SHP77 (cell line): ENCODE measurements at regions not wholly inside any gene's neighbourhood (a gene's known extent, or its start where the extent isn't known, plus 50 kb on each side); places are given as distances from the start of the nearest gene placed in this dataset.
"Not testable (repeated sequence)": the region's sequence is repeated elsewhere in the genome, so short reads cannot be mapped to it uniquely, and the experiment has no call there.

ENCODE experiments used
- DNase-seq, 2 experiments: peaks; one replicate each; lab custom pipeline; 2025; lab: John Stamatoyannopoulos, UW

DNA sequence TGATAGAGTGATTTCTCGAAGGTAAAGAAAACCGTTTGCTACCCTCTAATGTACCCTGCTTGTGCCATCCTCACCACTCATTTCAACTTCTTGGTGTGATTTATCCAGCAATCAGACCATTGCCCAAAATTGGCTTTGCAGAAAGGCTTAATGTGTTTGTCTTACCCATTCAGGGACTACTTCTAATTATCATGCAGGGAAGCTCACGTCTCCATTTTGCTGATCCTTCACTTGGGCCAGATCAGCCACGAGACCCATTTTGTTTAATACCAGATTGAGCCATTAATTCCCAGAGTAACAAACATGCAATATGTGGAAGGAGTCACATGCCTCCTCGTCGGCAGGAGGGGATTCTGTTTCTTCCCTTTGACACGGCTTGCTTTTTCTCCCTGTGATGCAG is 51.1 kb upstream of the CRY1 start:
- no peak for DNase-seq

DNA sequence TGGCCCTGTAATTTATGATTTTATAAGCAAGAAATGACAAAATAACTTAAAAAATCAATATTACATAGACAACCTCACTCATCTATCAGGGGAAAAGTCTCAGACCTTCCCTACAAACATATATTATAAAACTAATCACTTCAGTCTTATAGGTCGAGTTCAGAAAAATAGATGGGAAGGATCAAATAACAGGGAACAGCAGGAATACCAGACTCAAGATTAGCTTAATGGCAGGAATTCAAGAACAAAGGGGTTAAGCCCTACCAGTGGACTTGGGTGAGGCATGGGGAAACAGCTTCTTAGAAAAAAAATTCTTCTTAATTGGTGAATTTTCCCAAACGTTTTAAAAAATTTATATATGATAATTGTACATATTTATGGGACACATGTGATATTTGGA is 51.6 kb upstream of the CRY1 start:
- DNase-seq = no peak

DNA sequence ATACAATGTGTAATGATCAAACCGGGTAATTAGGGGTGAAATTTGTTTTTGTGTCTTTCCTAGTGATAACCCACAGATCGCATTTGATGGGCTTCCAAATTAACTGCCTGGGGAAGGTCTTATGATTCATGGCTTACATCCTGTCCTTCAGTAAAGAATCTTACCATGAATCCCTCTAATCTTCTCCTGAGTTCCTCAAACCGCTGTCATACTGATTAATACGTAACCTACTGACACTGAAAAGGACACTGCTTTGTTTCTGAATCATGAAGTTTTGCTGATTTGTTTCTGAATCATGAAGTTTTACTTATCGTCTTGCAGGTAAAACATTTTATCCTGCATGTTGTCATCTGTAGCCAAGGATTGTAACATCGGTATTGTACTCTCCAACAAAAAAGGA is 52.0 kb upstream of the CRY1 start:
- no peak for DNase-seq

DNA sequence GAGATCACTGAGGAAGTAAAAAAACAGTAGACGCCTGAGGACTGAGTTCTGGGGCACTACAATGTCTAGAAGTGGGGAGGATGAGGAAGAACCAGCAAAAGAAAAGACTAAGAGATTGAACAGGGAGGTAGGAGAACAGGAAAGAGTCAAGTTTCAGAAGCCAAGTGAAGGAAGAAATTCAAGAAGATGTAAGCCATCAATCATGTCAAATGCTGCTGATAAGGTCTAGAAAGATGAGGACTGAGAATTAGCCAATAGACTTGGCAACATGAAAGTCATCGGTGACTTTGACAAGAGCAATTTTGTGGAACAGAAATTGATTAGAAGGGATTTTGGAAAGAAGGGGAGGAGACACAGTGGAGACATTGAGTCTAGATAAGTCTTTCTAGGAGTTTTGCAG is 54.8 kb upstream of the CRY1 start:
- DNase-seq = no peak

DNA sequence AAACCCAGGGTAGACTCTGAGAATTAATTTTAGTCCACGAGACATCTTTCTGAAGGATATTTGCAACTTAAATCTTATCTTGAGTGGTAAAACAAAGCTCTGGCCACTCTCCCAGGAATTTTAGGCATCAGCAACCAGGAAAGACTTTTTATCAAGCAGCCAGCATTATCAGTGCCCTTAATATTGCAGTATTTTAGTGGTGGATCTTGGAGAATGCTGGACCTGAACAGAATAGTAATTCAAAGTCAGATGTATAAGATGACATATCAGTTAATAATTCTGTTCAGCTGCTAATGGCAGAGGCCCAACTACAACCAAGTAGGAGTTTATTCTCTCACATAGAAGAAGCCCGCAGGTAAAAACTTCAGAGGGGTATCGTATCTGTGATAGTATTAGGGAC is 59.0 kb upstream of the CRY1 start:
- no peak for DNase-seq

DNA sequence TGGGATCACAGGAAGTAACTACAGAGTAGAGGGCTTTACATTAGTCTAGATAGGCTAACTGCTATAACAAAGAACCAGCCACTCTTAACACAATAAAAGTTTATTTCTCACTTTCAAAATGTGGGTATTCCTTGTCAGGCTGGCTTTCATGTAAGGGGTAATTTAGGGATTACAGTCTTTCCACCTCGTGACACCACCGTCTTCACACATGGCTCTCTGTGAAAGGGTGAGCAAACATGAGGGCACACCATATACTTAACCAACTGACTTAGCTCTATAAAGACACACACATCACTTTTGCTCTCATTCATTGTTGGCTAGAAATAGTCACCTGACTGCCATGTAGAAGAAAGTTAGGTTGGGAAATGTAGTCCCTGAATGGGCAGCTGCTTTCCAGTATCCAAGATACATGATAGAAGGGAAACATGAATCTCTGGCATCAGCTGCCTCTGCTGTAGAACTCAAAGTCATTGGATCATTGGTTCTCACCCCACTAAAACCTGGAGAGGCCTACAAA is 66.1 kb upstream of the CRY1 start:
- no peak for DNase-seq

DNA sequence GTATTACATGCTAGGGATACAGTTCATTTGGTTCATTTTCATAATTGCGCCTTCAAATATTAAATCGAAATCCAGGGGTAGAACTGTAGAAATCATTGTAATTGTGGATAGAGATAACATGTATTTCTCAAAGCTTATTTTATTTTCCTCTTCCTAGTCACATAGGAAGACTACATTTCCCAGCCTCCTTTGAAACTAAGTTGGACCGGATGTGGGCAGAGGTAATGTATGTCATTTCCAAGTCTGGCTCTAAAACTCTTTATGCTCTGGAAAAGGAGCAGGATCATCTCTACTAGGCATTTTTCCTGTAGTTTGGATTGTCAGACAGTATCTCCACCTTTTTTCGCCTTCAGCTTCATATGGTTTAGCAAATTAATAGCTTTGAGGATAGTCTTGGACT is 70.1 kb upstream of the CRY1 start:
- no peak for DNase-seq

DNA sequence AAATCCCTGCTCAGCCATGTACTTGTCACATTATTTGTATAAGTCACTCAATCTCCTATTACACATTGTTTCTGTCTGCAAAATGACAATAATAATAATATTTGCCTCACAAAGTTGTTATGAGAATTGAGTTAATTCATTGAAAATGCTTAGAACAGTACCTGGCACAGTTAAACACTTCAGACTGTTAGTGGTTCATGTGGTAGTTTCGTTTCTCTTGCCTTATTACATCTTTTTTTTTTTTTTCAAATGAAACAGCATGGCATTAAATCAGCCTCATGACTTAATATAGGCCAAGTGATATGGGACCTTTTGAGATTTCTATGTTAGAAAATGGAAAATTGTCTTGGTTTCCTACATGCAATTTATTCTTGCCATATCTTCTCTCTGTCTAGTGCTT is 71.0 kb upstream of the CRY1 start:
- DNase-seq = no peak

DNA sequence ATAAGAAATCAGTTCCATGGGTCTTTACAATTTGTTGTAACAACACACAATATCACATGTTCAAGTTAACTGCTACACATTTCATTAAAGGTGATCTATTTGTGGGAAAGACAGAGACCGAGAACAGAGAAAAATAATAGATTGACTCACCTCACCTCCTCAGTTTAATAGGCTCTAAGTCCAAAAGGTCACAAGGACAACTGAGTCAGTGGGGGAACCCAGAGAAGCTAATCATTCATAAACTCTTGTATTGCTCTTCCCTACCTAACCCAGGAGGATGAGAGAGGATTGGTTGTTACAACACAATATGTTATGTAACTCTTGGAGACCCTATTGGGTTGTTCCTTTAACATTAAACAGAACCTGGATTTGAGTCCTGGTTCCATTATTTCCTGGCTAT is 72.2 kb upstream of the CRY1 start:
- no peak for DNase-seq

DNA sequence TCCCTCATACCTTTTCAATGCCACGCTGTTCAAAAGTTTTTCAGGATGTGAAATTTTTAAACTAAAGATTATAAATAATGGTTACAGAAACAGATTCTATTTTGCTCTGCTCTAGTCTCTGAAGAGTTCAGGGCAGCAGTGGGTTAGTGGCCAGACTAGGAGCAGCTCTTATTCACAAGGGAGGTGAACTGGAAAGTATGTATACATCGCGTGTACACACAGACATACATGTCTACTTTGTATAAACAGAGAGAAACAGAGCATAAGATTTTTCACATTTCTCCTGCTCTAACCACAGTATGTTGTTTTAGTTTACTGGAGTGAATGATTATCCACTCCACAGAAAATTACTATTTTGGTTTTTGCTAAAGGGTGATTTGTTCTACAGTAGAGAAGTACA is 74.4 kb upstream of the CRY1 start:
- DNase-seq = no peak

DNA sequence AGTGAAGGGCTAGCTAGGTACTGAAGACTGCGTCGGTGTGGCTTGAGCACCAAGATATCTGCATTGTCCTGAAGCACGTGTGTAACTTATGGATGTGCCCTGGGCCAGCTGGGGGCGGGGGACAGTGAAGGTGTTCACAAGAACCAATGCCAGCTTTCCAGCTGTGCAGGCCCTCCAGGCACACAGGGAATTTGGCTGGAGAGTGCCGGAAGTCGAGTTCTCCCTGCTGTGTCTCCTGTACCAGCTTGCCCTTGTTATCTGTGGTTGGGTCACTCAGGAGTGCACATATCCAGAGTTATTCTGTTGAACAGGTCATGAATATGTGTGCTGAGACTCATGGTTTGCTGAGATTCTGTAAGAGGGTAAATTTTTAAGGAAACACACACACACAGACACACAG is 75.9 kb upstream of the CRY1 start:
- no peak for DNase-seq

DNA sequence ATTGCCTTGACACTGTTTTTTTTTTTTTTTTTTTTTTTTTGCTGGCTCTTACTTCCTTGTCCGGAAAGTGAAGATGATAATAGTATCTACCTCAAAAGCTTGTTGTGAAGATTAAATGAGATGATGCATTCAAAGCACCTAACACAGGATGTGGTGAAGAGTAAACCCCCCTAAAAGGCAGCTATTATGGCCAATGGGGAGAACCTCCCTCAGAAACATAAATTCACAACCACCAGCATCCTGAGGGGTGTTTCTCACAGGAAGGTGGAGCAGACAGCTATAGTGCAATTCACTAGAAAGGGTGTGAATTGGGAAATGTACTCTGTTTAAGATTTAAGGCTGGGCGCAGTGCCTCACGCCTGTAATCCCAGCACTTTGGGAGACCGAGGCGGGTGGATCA is 85.4 kb upstream of the CRY1 start:
- DNase-seq = no peak

DNA sequence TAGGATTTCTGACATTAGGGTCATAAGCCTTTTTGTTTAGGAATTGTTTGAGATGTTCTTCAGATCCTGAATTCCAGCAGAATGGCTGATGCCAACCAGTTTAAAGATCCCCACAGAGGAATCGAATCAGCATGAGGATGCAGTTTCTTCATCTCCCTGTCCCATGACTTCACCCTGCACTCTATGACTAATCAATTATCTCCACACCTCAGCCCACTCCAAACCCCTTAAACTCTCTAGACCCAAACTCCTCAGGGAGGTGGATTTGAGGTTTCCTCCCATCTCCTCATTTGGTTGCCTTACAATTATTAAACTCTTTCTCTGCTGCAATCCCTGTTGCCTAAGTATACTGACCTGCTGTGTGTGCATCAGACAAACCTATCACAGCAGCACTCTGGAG is 86.5 kb upstream of the CRY1 start:
- no peak for DNase-seq

DNA sequence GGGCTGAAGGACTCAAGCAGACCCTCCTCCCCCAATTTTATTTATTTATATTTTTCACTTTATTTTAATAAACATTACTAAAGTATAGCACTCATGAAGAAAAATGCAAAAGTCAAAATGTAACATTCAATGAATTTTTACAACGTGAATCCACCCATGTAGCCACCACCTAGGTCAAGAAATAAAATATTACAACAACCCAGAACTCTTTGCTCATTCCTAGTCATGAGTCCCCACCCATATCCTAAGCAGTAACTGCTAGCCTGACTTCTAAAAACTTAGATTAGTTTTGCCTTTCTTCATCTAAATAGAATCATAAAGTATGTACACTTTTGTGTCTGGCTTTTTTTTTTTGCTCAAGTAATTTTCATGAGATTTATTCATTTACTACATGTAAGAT is 86.9 kb upstream of the CRY1 start:
- no peak for DNase-seq

DNA sequence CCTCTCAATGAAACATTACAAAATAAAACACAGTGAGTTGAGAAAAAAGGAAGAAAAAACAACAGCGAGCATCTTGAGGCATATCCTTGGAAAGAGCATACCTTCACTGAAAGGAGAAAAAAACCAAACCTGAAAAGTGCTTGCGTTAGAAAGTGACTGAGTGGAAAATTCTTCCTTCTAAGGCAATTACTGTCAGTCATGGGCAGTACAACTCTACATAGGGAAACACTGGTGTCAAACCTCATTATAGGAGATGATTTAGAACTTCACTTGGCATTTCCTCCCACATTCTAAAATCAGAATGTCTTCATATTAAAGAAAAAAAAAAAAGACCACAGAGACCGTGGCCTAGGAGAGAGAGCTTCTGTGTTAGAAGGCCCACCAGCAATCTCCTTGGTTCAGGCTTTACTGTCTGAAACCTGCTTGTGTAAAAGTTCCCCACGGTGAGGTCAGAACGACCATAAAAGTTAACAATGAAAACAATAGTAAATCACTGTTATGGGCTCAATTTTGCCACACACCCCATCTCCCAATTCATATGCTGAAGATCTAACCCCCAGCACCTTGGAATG is 91.1 kb upstream of the CRY1 start:
- no peak for DNase-seq

DNA sequence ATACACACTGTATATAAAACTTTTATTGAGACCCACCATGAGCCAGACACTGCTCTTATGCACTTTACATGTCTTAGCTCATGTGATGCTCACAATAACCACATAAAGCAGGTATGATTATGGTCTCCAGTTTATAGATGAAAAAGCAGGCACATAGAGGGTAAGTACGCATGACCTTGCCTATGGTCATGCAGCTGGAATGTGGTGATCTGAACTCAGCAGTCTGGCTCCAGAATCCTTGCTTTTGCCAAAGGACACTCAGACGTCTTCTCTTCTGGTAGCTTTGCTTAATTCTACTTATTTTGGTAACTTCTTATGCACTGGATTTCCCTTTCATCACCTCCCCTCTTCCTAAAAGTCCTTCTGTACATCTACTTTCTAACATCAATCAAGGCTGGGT is 103.3 kb upstream of the CRY1 start:
- DNase-seq = no peak

DNA sequence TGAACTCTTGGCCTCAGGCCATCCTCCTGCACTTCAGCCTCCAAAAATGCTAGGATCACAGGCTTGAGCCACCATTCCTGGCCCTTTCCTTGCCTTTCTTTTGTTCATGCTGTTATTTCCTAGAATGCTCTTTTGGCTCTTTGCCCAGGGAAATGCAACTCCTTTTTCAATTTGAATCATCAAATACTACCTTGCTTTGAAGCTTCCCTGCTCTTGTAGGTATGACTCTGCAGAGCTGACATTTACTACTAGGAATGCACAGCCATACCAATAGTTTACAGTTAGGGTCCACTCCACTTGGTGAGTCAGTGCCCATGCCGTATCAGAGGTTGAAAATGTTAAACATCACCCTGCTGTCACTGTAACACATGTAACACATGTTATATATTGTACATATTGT is 107.0 kb upstream of the CRY1 start:
- DNase-seq = peak in 1 of 2 experiments; percentile 1

DNA sequence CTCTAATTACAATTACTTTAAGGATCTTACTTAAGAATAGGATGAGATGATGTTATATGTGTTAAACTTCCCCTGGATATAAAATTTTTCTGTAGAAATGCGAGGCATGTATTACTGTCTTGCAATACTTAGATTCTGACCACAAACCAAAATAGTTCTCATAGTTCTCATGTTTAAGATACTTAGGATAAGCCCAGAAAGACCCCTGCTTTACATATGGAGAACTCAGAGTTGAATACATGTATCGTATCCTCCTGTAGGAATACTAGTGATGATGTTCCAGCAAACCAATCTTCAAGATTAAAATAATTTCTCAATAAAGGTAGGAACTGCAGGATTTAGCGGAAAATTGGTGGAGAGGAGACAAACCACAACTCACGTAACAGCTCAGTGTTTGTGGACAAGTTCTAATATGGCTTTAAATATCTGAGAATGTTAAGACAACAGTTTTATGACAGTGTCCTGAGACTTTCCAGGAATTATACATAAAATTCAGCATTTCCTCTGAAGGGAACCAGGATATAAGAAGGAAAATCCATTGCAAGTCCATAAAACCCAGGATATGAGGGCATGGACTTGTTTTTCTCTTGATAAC is 114.7 kb upstream of the CRY1 start:
- no peak for DNase-seq

DNA sequence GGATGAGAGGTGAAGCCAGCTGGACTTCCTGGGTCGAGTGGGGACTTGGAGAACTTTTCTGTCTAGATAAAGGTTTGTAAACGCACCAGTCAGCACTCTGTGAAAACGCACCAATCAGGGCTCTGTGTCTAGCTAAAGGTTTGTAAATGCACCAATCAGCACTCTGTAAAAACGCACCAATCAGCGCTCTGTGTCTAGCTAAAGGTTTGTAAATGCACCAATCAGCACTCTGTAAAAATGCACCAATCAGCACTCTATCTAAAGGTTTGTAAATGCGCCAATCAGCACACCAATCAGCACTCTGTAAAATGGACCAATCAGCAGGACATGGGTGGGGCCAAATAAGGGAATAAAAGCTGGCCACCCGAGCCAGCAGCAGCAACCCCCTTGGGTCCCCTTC is 116.4 kb upstream of the CRY1 start:
- DNase-seq = not testable (repeated sequence)

DNA sequence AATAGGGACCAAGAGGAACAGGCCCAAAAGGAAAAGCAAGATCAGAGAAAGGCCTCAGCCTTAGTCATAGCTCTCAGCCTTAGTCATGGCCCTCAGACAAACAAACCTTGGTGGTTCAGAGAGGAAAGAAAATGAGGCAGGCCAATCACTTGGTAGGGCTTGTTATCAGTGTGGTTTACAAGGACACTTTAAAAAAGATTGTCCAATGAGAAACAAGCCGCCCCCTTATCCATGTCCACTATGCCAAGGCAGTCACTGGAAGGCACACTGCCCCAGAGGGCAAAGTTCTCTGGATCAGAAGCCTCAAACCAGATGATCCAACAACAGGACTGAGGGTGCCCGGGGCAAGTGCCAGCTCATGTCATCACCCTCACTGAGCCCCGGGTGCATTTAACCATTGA is 121.0 kb upstream of the CRY1 start:
- not testable (repeated sequence) for DNase-seq

DNA sequence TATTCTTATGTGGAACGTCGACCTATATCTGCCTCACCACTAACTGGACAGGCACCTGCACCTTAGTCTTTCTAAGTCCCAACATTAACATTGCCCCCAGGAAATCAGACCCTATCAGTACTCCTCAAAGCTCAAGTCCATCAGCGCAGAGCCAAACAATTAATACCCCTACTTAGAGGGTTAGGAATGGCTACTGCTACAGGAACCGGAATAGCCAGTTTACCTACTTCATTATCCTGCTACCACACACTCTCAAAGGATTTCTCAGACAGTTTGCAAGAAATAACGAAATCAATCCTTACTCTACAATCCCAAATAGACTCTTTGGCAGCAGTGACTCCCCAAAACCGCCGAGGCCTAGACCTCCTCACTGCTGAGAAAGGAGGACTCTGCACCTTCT is 123.1 kb upstream of the CRY1 start:
- not testable (repeated sequence) for DNase-seq

DNA sequence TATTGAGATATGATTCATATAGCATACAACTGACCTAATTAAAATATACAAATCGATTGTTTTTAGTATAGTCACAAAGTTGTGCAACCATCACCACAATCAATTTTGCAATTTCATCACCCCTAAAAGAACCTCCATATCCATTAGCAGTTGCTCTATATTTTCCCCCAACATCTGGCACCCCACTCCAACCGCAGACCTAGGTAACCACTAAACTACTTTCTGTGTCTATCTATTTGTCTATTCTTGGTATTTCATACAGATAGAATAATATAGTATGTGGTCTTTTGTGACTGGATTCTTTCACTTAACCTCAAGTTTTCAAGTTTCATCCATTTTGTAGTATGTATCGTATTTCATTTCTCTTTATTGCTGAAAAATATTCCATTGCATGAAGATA is 126.0 kb upstream of the CRY1 start:
- DNase-seq = no peak

DNA sequence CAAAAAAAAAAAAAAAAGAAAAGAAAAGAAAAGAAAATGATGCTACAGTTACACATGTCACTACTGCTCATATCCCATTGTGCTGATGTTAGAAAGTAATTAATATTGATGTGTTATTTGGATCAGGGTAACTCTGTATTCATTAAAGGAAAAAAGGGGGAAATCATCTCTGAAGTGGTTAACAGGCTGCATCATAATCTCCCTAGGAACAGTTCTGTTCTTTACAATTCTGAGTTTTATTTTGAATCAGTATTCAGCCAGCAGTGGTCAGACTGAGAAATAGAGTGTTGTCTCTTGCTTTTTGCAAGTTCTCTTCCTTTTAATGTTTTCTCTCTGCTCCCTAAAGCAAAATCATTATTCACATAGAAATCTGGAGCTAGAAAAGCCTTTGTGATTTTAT is 128.6 kb upstream of the CRY1 start:
- DNase-seq = no peak

DNA sequence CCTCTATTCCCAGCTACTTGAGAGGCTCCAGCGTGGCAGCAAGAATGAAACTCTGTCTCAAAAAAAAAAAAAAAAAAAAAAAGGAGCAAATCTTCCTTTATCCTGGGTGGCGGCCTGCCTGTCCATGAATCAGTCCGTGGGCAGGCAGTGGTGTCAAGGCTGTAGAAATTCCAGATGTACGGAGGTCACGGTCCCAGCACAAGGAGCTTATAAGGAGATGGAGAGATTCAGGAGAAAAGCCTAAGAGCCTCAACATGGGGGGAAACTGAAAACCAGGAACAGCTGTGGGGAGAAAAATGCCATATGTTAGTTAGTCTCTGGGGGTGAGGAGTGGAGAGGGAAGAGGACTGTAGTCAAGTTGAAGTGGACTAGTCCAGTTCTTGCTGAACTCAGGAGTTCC is 130.5 kb upstream of the CRY1 start:
- DNase-seq = no peak
